ENCODE measurements at regions not wholly inside any gene's neighbourhood (a gene's known extent, or its start where the extent isn't known, plus 50 kb on each side); places are given as distances from the start of the nearest gene placed in this dataset.

- intact Hi-C loops (cut with DNase I) = no loop called here
- Histone ChIP-seq H3K9me3 (no peaks in the 10 kb centered on the region), H3K36me3 (no peaks in the 10 kb centered on the region), H3K27ac (no peak overlapping the region), H3K4me1 (no peaks in the 10 kb centered on the region), H3K4me3 (no peak overlapping the region), H3K27me3 (ENCODE audit: low read depth) (no peaks in the 10 kb centered on the region)
- no peak for TF ChIP-seq CTCF (IDR thresholded peaks at IDR 0.05)
- DNase-seq (no peak), ATAC-seq (no peak)
Observed at GRCh38 chr4:124096290-124096689, 616.2 kb downstream of the ANKRD50 start.

DNA sequence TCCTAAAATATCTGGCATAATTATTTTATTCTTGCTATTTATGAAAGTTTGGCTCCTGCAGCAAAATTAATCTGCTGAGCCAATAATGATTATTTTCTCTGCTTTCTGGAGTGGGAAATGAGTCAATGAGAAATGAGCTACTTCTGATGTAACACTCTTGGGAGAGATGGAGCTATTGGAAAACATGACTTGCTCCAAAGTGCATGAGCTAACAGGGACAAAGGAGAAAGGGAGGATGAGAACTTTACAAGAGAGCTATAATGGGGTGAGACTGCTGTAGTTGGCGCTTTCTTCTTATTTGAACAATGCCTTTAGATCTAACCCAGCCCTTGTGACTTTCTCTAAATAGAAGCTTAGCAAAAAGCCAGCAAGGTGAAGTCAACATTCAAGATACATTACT lies 615.1 kb downstream of the ANKRD50 start:
- Histone ChIP-seq H3K4me1 (no peaks in the 10 kb centered on the region), H3K27ac (no peak overlapping the region), H3K27me3 (ENCODE audit: low read depth) (no peaks in the 10 kb centered on the region), H3K9me3 (no peaks in the 10 kb centered on the region), H3K4me3 (no peak overlapping the region), H3K36me3 (no peaks in the 10 kb centered on the region)
- TF ChIP-seq CTCF (IDR thresholded peaks at IDR 0.05) = no peak
- DNase-seq (no peak), ATAC-seq (no peak)
- intact Hi-C loops (cut with DNase I) = no loop called here

DNA sequence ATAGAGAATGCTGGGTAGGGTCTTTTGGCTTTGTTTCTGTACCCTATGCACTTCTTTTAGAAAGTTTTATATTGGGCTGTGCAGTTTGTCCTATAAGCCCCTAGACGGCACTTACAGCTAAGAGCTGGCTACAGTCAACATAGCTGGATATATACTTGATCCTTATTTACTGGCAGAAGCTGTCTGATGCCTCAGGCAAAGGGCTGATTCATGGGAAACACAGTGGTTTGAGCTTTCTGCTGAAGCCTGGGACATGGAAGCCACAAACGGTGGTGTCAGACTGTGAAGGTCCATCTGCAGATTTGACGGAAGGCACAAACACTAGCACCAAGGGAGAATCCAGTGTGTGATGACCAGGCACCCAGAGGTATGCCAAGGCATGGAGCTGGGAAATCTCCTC lies 608.4 kb downstream of the ANKRD50 start:
- H3K27me3 ChIP-seq (ENCODE audit: low read depth) = no peaks in the 10 kb centered on the region
- H3K36me3 ChIP-seq = no peaks in the 10 kb centered on the region
- ATAC-seq (no peak), DNase-seq (no peak)
- intact Hi-C loops (cut with DNase I) = no loop called here
- H3K9me3 ChIP-seq = no peaks in the 10 kb centered on the region
- H3K27ac ChIP-seq = no peak overlapping the region
- no peak overlapping the region for H3K4me3 ChIP-seq
- TF ChIP-seq CTCF (IDR thresholded peaks at IDR 0.05) = no peak
- H3K4me1 ChIP-seq = no peaks in the 10 kb centered on the region

DNA sequence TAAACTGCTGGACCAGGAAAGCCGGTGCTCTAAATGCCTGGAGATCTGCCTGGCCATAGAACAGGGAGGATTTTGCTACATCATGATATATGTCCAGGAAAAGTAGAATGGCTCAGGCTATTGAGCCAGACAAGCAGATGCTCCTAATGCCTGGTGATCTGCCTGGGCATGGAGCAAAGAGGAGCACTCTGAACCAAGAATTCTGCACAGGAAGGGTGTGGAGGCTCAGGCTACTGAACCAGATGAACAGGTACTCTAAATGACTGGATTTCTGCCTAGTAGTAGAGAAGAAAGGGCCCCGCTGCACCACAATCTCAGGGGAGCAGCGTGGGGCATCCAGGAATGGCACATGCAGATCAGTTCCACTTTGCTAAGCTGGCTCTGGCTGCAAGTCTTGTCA lies 607.9 kb downstream of the ANKRD50 start:
- Histone ChIP-seq H3K4me3 (no peak overlapping the region), H3K4me1 (no peaks in the 10 kb centered on the region), H3K27ac (no peak overlapping the region), H3K36me3 (no peaks in the 10 kb centered on the region), H3K27me3 (ENCODE audit: low read depth) (no peaks in the 10 kb centered on the region), H3K9me3 (no peaks in the 10 kb centered on the region)
- ATAC-seq = no peak
- intact Hi-C loops (cut with DNase I) = no loop called here
- no peak for TF ChIP-seq CTCF (IDR thresholded peaks at IDR 0.05)
- DNase-seq = no peak

GRCh38 chr4:124105212-124105611 lies 607.3 kb downstream of the ANKRD50 start:
- intact Hi-C loops (cut with DNase I) = no loop called here
- TF ChIP-seq CTCF (IDR thresholded peaks at IDR 0.05) = no peak
- no peak for DNase-seq
- H3K27me3 ChIP-seq (ENCODE audit: low read depth) = no peaks in the 10 kb centered on the region
- no peak for ATAC-seq
- H3K36me3 ChIP-seq = no peaks in the 10 kb centered on the region
- H3K9me3 ChIP-seq = no peaks in the 10 kb centered on the region
- H3K27ac ChIP-seq = no peak overlapping the region
- no peaks in the 10 kb centered on the region for H3K4me1 ChIP-seq
- no peak overlapping the region for H3K4me3 ChIP-seq

GRCh38 chr4:124111411-124111810 lies 601.1 kb downstream of the ANKRD50 start:
- ATAC-seq (no peak), DNase-seq (no peak)
- no peak for TF ChIP-seq CTCF (IDR thresholded peaks at IDR 0.05)
- intact Hi-C loops (cut with DNase I) = no loop called here
- Histone ChIP-seq H3K27me3 (ENCODE audit: low read depth) (no peaks in the 10 kb centered on the region), H3K9me3 (no peaks in the 10 kb centered on the region), H3K36me3 (no peaks in the 10 kb centered on the region), H3K4me1 (peaks cover 11% of the 10 kb centered on the region), H3K4me3 (no peak overlapping the region), H3K27ac (no peak overlapping the region)

All from lower lobe of right lung (tissue), 2 donors.